ENCODE measurements at regions not wholly inside any gene's neighbourhood (a gene's known extent, or its start where the extent isn't known, plus 50 kb on each side); places are given as distances from the start of the nearest gene placed in this dataset.

- TF ChIP-seq POLR2AphosphoS5 (IDR thresholded peaks at IDR 0.05; ENCODE audit: low read depth, low read length) (no peak), TAF1 (IDR thresholded peaks at IDR 0.05; ENCODE audit: borderline replicate concordance, low read depth, low read length) (no peak)
Observed at GRCh38 chr16:25633549-25633948, 58.2 kb upstream of the HS3ST4 start.
